ENCODE measurements at regions not wholly inside any gene's neighbourhood (a gene's known extent, or its start where the extent isn't known, plus 50 kb on each side); places are given as distances from the start of the nearest gene placed in this dataset.

DNA sequence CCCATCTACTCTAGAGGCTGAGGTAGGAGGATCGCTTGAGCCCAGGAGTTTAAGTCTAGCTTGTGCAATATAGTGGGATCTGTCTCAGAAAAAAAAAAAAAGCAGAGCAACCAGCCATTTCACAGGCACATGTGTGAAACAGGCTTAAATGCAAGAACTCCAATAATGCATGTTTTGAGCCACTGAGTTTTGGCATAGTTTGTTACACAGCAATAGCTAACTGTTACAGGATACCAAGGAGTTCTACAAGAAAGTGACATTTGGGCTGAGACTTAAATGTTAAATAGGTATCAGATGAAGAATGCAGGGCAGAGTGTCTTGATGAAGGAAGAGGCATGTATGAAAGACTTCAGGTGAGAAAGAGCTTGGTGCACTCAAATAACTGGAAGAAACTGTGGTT is 240.0 kb upstream of the FOXN3 start:
- H3K27me3 ChIP-seq: no peaks in the 10 kb centered on the region
- no peak for DNase-seq (ENCODE audit: extremely low spot score in 2 of 2)
- no peak overlapping the region for H3K4me3 ChIP-seq
- intact Hi-C loops (cut with DNase I): no loop called here
- H3K9me3 ChIP-seq: no peaks in the 10 kb centered on the region
- peaks cover 4% of the 10 kb centered on the region for H3K4me1 ChIP-seq
- no peak overlapping the region for H3K27ac ChIP-seq
- no peaks in the 10 kb centered on the region for H3K36me3 ChIP-seq
- TF ChIP-seq, protein P1, sequence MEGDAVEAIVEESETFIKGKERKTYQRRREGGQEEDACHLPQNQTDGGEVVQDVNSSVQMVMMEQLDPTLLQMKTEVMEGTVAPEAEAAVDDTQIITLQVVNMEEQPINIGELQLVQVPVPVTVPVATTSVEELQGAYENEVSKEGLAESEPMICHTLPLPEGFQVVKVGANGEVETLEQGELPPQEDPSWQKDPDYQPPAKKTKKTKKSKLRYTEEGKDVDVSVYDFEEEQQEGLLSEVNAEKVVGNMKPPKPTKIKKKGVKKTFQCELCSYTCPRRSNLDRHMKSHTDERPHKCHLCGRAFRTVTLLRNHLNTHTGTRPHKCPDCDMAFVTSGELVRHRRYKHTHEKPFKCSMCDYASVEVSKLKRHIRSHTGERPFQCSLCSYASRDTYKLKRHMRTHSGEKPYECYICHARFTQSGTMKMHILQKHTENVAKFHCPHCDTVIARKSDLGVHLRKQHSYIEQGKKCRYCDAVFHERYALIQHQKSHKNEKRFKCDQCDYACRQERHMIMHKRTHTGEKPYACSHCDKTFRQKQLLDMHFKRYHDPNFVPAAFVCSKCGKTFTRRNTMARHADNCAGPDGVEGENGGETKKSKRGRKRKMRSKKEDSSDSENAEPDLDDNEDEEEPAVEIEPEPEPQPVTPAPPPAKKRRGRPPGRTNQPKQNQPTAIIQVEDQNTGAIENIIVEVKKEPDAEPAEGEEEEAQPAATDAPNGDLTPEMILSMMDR (IDR thresholded peaks at IDR 0.05): no peak
- TF ChIP-seq POLR2AphosphoS5 (IDR thresholded peaks at IDR 0.05; ENCODE audit: insufficient read depth in 1 of 2, low read depth in 1 of 2) (no peak), POLR2A (IDR thresholded peaks at IDR 0.05) (no peak)

DNA sequence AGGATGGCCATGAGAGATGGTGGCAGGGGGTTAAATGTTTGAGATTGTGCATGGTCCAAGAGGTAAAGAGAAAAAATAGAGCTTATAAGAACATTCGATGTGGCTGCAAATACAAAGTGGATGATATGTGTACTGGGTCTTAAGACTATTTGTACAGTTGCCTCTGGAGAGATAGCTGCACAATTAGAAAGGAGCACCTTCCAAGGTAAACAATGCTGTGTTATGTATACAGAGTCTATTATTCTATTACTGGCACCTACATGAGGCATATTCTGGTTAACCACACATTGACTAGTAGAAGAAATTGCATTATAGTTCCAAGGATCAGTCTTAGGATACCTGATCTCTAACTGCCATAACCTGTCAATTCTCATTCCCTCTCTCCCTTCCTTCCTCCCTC is 238.0 kb upstream of the FOXN3 start:
- no peak for TF ChIP-seq POLR2AphosphoS5 (IDR thresholded peaks at IDR 0.05; ENCODE audit: insufficient read depth in 1 of 2, low read depth in 1 of 2)
- TF ChIP-seq POLR2A (IDR thresholded peaks at IDR 0.05): no peak
- TF ChIP-seq, protein P1 (IDR thresholded peaks at IDR 0.05): no peak

DNA sequence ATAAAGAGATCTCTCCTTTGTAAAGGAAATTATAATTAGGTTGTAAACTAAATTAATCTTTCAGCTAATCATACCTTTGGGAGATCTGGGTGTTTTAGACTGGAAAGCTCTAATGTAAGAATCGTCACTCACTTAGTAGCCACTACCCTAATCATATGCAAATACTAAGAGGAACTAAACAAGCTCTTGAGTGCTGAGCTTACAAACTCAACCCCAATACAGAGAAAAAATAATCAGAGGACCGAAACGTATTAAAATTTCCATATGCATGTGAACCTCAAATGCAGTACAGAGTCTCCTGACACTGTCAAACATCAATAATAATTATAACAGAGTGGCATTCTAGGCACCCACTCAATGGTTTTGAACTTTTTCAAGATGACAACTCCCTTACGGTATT is 235.3 kb upstream of the FOXN3 start:
- Histone ChIP-seq H3K27me3 (no peaks in the 10 kb centered on the region), H3K4me1 (no peaks in the 10 kb centered on the region), H3K36me3 (no peaks in the 10 kb centered on the region), H3K9me3 (no peaks in the 10 kb centered on the region), H3K27ac (no peak overlapping the region), H3K4me3 (no peak overlapping the region)
- no peak for DNase-seq (ENCODE audit: extremely low spot score in 2 of 2)
- intact Hi-C loops (cut with DNase I): no loop called here
- no peak for TF ChIP-seq POLR2A (IDR thresholded peaks at IDR 0.05)
- TF ChIP-seq, protein P1 (IDR thresholded peaks at IDR 0.05): no peak
- TF ChIP-seq POLR2AphosphoS5 (IDR thresholded peaks at IDR 0.05; ENCODE audit: insufficient read depth in 1 of 2, low read depth in 1 of 2): no peak

More for the DNA sequence above, 238.0 kb upstream of the FOXN3 start:
- no peak overlapping the region for H3K4me3 ChIP-seq
- intact Hi-C loops (cut with DNase I): no loop called here
- H3K9me3 ChIP-seq: no peaks in the 10 kb centered on the region
- no peaks in the 10 kb centered on the region for H3K27me3 ChIP-seq
- H3K36me3 ChIP-seq: no peaks in the 10 kb centered on the region
- no peak overlapping the region for H3K27ac ChIP-seq
- DNase-seq (ENCODE audit: extremely low spot score in 2 of 2): no peak
- H3K4me1 ChIP-seq: peaks cover 4% of the 10 kb centered on the region

DNA sequence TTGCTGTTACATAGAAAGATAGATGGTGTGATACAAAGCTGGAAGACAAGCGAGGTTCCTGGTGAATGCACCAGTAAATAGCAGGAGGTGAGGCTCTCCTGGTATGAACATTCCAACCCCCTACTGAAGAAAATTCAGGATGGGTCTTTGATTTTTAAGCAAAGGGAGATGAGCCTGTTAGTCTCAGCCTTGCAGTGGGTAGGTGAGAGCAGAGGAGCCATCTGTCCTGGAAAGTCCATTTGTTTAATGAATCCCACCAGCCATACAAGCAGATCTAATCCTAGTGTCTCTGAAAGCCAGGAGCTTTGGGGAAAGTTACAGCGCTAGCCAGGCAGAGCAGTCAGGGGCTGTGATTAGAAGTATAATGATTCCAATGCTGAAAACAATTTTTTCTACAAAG is 234.8 kb upstream of the FOXN3 start:
- no peak for TF ChIP-seq POLR2A (IDR thresholded peaks at IDR 0.05)
- TF ChIP-seq, protein P1 (IDR thresholded peaks at IDR 0.05): no peak
- TF ChIP-seq POLR2AphosphoS5 (IDR thresholded peaks at IDR 0.05; ENCODE audit: insufficient read depth in 1 of 2, low read depth in 1 of 2): no peak
- intact Hi-C loops (cut with DNase I): no loop called here
- Histone ChIP-seq H3K4me1 (no peaks in the 10 kb centered on the region), H3K36me3 (no peaks in the 10 kb centered on the region), H3K4me3 (no peak overlapping the region), H3K27ac (no peak overlapping the region), H3K27me3 (no peaks in the 10 kb centered on the region), H3K9me3 (no peaks in the 10 kb centered on the region)
- DNase-seq (ENCODE audit: extremely low spot score in 2 of 2): no peak

DNA sequence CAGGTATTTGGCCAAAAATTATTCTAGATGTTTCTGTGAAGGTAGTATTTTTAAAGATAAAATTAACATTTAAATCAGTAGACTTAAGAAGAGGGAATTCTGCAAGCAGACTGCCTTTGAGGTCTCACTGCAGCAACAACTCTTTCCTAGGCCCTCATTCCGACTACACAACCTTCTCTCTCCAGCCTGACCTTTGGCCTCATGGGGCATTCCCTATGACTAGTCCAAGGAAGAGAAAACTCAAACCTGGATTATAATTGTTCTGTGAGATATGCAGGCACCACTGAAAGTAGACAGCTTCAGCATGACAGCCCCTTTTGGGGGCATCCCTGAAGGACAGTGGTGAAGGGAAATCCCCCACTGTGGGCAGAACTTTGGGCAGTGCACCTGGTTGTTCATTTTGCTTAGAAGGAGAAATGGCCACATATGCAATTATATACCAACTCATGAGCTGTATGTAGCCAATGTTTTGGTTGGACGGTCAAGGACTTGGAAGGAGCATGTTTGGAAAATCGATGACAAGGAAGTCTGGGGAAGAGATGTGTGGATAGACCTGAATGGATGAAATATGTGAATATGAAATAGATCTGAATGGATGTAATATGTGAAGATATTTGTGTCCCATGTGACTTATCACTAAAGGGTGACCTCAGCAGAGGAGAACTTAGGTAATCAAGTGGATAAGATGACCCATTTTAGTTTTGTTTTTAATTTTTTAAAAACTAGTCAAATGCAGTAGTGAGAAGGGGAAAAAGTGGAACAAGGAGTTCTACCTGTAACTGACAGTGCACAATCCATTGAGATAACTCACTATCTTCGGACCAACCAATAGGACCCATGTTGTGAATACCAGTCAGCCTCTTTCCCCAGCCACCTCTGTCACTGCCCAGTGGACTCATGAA is 233.3 kb upstream of the FOXN3 start:
- DNase-seq (ENCODE audit: extremely low spot score in 2 of 2): no peak
- no peaks in the 10 kb centered on the region for H3K36me3 ChIP-seq
- TF ChIP-seq, protein P1 (IDR thresholded peaks at IDR 0.05): no peak
- no peak for TF ChIP-seq POLR2A (IDR thresholded peaks at IDR 0.05)
- no peak for TF ChIP-seq POLR2AphosphoS5 (IDR thresholded peaks at IDR 0.05; ENCODE audit: insufficient read depth in 1 of 2, low read depth in 1 of 2)
- no peak overlapping the region for H3K27ac ChIP-seq
- H3K27me3 ChIP-seq: no peaks in the 10 kb centered on the region
- no peaks in the 10 kb centered on the region for H3K9me3 ChIP-seq
- H3K4me1 ChIP-seq: no peaks in the 10 kb centered on the region
- H3K4me3 ChIP-seq: no peak overlapping the region
- intact Hi-C loops (cut with DNase I): no loop called here

All from vagina (tissue), 2 donors.